Mucosa of descending colon (tissue), 3 donors: ENCODE measurements at regions not wholly inside any gene's neighbourhood (a gene's known extent, or its start where the extent isn't known, plus 50 kb on each side); places are given as distances from the start of the nearest gene placed in this dataset.
A peak's percentile ranks its signal among the peaks of the same experiment; 100 is the strongest.

Source experiments
- ATAC-seq: fragments of 200-7000 bp; cut with Tn5 transposase; one replicate; pipeline ENCODE4 v1.9.1; 2020; ENCODE audit warnings: mild to moderate bottlenecking, moderate library complexity
- DNase-seq, 3 donors: peaks; one replicate each; pipeline ENCODE4 v3.0.0-alpha.2; 2020
- H3K36me3 ChIP-seq: fragments of 200-600 bp; one replicate; pipeline ENCODE4 v1.8.0; 2021; ENCODE audit warnings: low read depth, mild to moderate bottlenecking
- H3K4me1 ChIP-seq: fragments of 200-600 bp; one replicate; pipeline ENCODE4 v1.8.0; 2021; ENCODE audit warnings: low read depth, mild to moderate bottlenecking
- H3K4me3 ChIP-seq: fragments of 200-600 bp; one replicate; pipeline ENCODE4 v1.8.0; 2021; ENCODE audit warnings: mild to moderate bottlenecking
- H3K9me3 ChIP-seq: fragments of 200-600 bp; one replicate; pipeline ENCODE4 v1.8.0; 2021; ENCODE audit warnings: mild to moderate bottlenecking
- CTCF ChIP-seq: fragments of 200-600 bp; IDR thresholded peaks from one replicate; pipeline ENCODE4 v1.8.0; 2022; ENCODE audit warnings: antibody characterized with exemption, mild to moderate bottlenecking
- intact Hi-C, 2 donors: fragments of 100-400 bp; cut with DNase I in 1 of 2; cut with micrococcal nuclease in 1 of 2; formaldehyde crosslinking; loops; one replicate each; pipeline versions ENCODE4 v1.11.0 to v1.11.1; 2022; cut with DNase I, micrococcal nuclease
- donor health status: DM: no; HTN: no; CAD: no; lungs with moderate emphysema.
- donor health status: DM: no; HTN: no; CAD: no.
- donor health status: DM: no; HTN: yes; CAD: no.

DNA sequence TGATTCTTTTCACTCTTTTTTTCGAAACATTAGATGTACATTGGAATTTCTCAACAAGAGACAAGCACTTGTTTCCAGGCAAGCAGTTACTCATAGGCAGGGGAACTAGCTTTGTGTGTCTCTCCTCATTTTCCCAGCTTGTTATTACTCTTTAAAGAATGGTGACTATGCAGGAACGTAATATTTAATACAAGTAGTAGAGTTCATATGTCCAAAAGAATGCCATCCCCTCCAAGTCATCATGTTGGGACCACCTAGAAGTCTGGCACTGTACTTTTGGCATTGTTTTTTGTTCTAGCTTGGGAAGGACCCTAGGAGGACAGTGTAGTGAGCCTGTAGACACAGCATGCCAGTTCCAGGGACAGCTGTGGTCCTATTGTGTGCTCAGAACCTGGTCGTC, 650.7 kb downstream of the INHBA start:
- H3K4me3 ChIP-seq = no peak overlapping the region
- no peaks in the 10 kb centered on the region for H3K36me3 ChIP-seq
- intact Hi-C loops = no loop called here
- peaks cover 3% of the 10 kb centered on the region for H3K4me1 ChIP-seq
- H3K9me3 ChIP-seq = no peaks in the 10 kb centered on the region
- TF ChIP-seq CTCF = no peak
- DNase-seq = no peak
- no peak for ATAC-seq

- ATAC-seq = no peak
- no peak for DNase-seq
- no peak for TF ChIP-seq CTCF
Measured at GRCh38 chr7:41051535-41051934, 651.4 kb downstream of the INHBA start.

DNA sequence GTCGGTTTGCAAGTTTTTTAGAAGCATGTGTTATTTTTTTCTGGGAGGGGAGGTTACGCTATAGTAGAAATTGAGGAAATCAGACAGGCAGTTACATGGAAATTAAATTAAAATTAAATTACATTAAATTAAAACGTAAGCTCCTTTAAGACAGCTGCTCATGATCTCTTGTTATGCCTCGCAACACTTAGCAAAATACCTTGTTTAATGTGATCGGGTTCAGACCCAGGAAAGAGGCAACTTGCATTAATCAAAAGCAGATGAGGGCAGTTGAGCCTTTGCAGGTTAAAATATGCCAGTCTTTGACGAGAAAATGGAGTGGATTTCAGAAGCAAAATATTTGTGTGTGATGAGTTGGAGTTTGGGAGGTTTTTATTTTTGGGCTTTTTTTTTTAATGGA, 651.8 kb downstream of the INHBA start:
- ATAC-seq (no peak), DNase-seq (no peak)
- Histone ChIP-seq H3K9me3 (no peaks in the 10 kb centered on the region), H3K4me1 (peaks cover 3% of the 10 kb centered on the region), H3K36me3 (no peaks in the 10 kb centered on the region), H3K4me3 (no peak overlapping the region)
- TF ChIP-seq CTCF = no peak
- intact Hi-C loops = no loop called here

More at GRCh38 chr7:41051535-41051934, 651.4 kb downstream of the INHBA start:
- Histone ChIP-seq H3K36me3 (no peaks in the 10 kb centered on the region), H3K4me1 (peaks cover 3% of the 10 kb centered on the region), H3K4me3 (no peak overlapping the region), H3K9me3 (no peaks in the 10 kb centered on the region)
- intact Hi-C loops = no loop called here

GRCh38 chr7:41048771-41049170, 654.1 kb downstream of the INHBA start:
- ATAC-seq (no peak), DNase-seq (no peak)
- no peaks in the 10 kb centered on the region for H3K36me3 ChIP-seq
- intact Hi-C loops = no loop called here
- peaks cover 3% of the 10 kb centered on the region for H3K4me1 ChIP-seq
- no peak overlapping the region for H3K4me3 ChIP-seq
- no peak for TF ChIP-seq CTCF
- no peaks in the 10 kb centered on the region for H3K9me3 ChIP-seq

- intact Hi-C loops = no loop called here
- peak in 1 of 3 donors; percentile 17 for DNase-seq
- ATAC-seq = peak; percentile 20
- Histone ChIP-seq H3K4me3 (no peak overlapping the region), H3K36me3 (no peaks in the 10 kb centered on the region), H3K9me3 (no peaks in the 10 kb centered on the region), H3K4me1 (peaks cover 3% of the 10 kb centered on the region)
- no peak for TF ChIP-seq CTCF
Measured at GRCh38 chr7:41047789-41048191, 655.1 kb downstream of the INHBA start.

GRCh38 chr7:41047211-41047610, 655.7 kb downstream of the INHBA start:
- no peak for TF ChIP-seq CTCF
- intact Hi-C loops = no loop called here

More at GRCh38 chr7:41047211-41047610, 655.7 kb downstream of the INHBA start:
- no peaks in the 10 kb centered on the region for H3K36me3 ChIP-seq
- ATAC-seq (no peak), DNase-seq (no peak)
- H3K4me3 ChIP-seq = no peak overlapping the region
- peaks cover 3% of the 10 kb centered on the region for H3K4me1 ChIP-seq
- no peaks in the 10 kb centered on the region for H3K9me3 ChIP-seq
